H1 (cell line): ENCODE measurements at regions not wholly inside any gene's neighbourhood (a gene's known extent, or its start where the extent isn't known, plus 50 kb on each side); places are given as distances from the start of the nearest gene placed in this dataset.

Source experiments
- CTCF ChIA-PET: fragments of 300-600 bp; sonication (Branson Sonifier 250); formaldehyde crosslinking; loops from one replicate; lab custom pipeline; 2021; ENCODE audit not compliant: partially characterized antibody; lab: Charles Lee
- POLR2A ChIA-PET: fragments of 300-600 bp; sonication (Branson Sonifier 250); formaldehyde crosslinking; loops from one replicate; lab custom pipeline; 2021; ENCODE audit warnings: inconsistent platforms; ENCODE audit not compliant: partially characterized antibody; lab: Charles Lee
- DNase-seq, 2 experiments: peaks; one replicate each; pipeline versions ENCODE4 v3.0.0 to v3.0.0-alpha.2; 2010 to 2022; ENCODE audit warnings: low spot score in 2 of 2, low read depth in 1 of 2, mixed read lengths in 1 of 2
- FAIRE-seq: peaks from 2 replicates; lab custom pipeline; 2011; peaks lifted over from hg19 to GRCh38; lab: Jason Lieb, UNC
- H2AFZ ChIP-seq: 2 replicates; pipeline ENCODE4 v1.8.1; 2012; ENCODE audit warnings: low read length, inconsistent platforms
- H2AK5ac ChIP-seq: 2 replicates; pipeline ENCODE4 v1.6.1; 2013; ENCODE audit warnings: low read depth, low read length
- H2BK120ac ChIP-seq: replicated peaks from 2 replicates; pipeline ENCODE3; 2013; ENCODE audit warnings: low read depth, low read length, inconsistent platforms
- H2BK12ac ChIP-seq: 2 replicates; pipeline ENCODE4 v1.6.1; 2013; ENCODE audit warnings: low read depth, low read length
- H2BK15ac ChIP-seq: 2 replicates; pipeline ENCODE4 v1.6.1; 2013; ENCODE audit warnings: low read length
- H2BK20ac ChIP-seq: 2 replicates; pipeline ENCODE4 v1.6.1; 2013; ENCODE audit warnings: low read length
- H2BK5ac ChIP-seq: 2 replicates; pipeline ENCODE4 v1.6.1; 2013; ENCODE audit warnings: low read depth, low read length
- H3K14ac ChIP-seq: 2 replicates; pipeline ENCODE4 v1.6.1; 2013; ENCODE audit warnings: inconsistent platforms; ENCODE audit not compliant: insufficient read length
- H3K18ac ChIP-seq: 2 replicates; pipeline ENCODE4 v1.6.1; 2013; ENCODE audit warnings: low read length; ENCODE audit errors: extremely low read depth
- H3K23ac ChIP-seq: 2 replicates; pipeline ENCODE4 v1.6.1; 2013; ENCODE audit warnings: inconsistent platforms; ENCODE audit not compliant: insufficient read length
- H3K23me2 ChIP-seq: 2 replicates; pipeline ENCODE4 v1.6.1; 2013; ENCODE audit warnings: low read depth, low read length
- H3K27ac ChIP-seq: 2 replicates; pipeline ENCODE4 v1.6.1; 2011; ENCODE audit warnings: low read depth, low read length, inconsistent platforms
- H3K27me3 ChIP-seq, 4 experiments: replicated peaks in 1 of 4; 1 replicate in 1 of 4; 2 replicates in 3 of 4; pipeline versions ENCODE4 v1.6.1 to v1.8.1; 2011 to 2013; ENCODE audit warnings: low read length in 3 of 4, mild to moderate bottlenecking in 3 of 4, inconsistent platforms in 2 of 4, mixed read lengths in 2 of 4, moderate library complexity in 1 of 4; ENCODE audit not compliant: control insufficient read depth in 3 of 4, insufficient read depth in 3 of 4; ENCODE audit errors: extremely low read depth in 1 of 4
- H3K36me3 ChIP-seq, 4 experiments: 2 replicates each; pipeline versions ENCODE4 v1.6.1 to v1.8.1; 2011 to 2013; ENCODE audit warnings: mild to moderate bottlenecking in 4 of 4, low read length in 3 of 4, moderate library complexity in 2 of 4, control low read depth in 1 of 4, inconsistent platforms in 1 of 4; ENCODE audit not compliant: insufficient read depth in 4 of 4, control insufficient read depth in 2 of 4
- H3K4ac ChIP-seq: replicated peaks from 2 replicates; pipeline ENCODE3; 2013; ENCODE audit warnings: low read length, low read depth, mixed read lengths, inconsistent platforms; ENCODE audit not compliant: insufficient read length
- H3K4me1 ChIP-seq, 4 experiments: replicated peaks in 1 of 4; 1 replicate in 1 of 4; 2 replicates in 3 of 4; pipeline versions ENCODE4 v1.6.1 to v1.8.1; 2011 to 2013; ENCODE audit warnings: low read length in 3 of 4, inconsistent platforms in 2 of 4, mixed read lengths in 1 of 4; ENCODE audit not compliant: insufficient read depth in 4 of 4, control insufficient read depth in 3 of 4
- H3K4me2 ChIP-seq, 2 experiments: 2 replicates each; pipeline versions ENCODE4 v1.6.1 to v1.8.1; 2011 to 2013; ENCODE audit warnings: low read depth in 2 of 2, low read length in 2 of 2, control low read depth in 1 of 2, inconsistent platforms in 1 of 2, mild to moderate bottlenecking in 1 of 2; ENCODE audit not compliant: insufficient read depth in 1 of 2
- H3K4me3 ChIP-seq, 4 experiments: fragments of 200-600, 300-600 bp in 1 of 4; sonication (generic), shearing (Covaris generic), sonication (Bioruptor Twin) in 1 of 4; 2 replicates each; pipeline versions ENCODE4 v1.5.1 to v1.8.1; 2011 to 2016; ENCODE audit warnings: low read length in 4 of 4, low read depth in 3 of 4, control low read depth in 2 of 4, inconsistent platforms in 2 of 4, mild to moderate bottlenecking in 2 of 4, mixed read lengths in 1 of 4, moderate library complexity in 1 of 4; ENCODE audit not compliant: insufficient read depth in 2 of 4; ENCODE audit errors: extremely low read depth in 1 of 4
- H3K56ac ChIP-seq: replicated peaks from 2 replicates; pipeline ENCODE3; 2013; ENCODE audit warnings: low read depth, mild to moderate bottlenecking, mixed read lengths, low read length, inconsistent platforms; ENCODE audit not compliant: insufficient read length
- H3K79me1 ChIP-seq: 2 replicates; pipeline ENCODE4 v1.6.1; 2013; ENCODE audit warnings: low read depth, low read length, control low read depth
- H3K79me2 ChIP-seq, 2 experiments: 2 replicates each; pipeline versions ENCODE4 v1.6.1 to v1.8.1; 2012 to 2013; ENCODE audit warnings: low read length in 2 of 2, mild to moderate bottlenecking in 2 of 2, inconsistent platforms in 1 of 2; ENCODE audit not compliant: insufficient read depth in 2 of 2, control insufficient read depth in 1 of 2
- H3K9ac ChIP-seq, 4 experiments: replicated peaks in 1 of 4; 1 replicate in 1 of 4; 2 replicates in 3 of 4; pipeline versions ENCODE4 v1.6.1 to v1.8.1; 2011 to 2013; ENCODE audit warnings: low read depth in 3 of 4, low read length in 3 of 4, control low read depth in 2 of 4, mild to moderate bottlenecking in 2 of 4, moderate library complexity in 2 of 4, inconsistent platforms in 1 of 4; ENCODE audit errors: extremely low read depth in 1 of 4
- H3K9me3 ChIP-seq, 2 experiments: 2 replicates each; pipeline versions ENCODE4 v1.6.1 to v1.8.1; 2012 to 2013; ENCODE audit warnings: mild to moderate bottlenecking in 2 of 2, moderate library complexity in 2 of 2, control low read depth in 1 of 2, inconsistent platforms in 1 of 2, low read depth in 1 of 2, low read length in 1 of 2, mixed read lengths in 1 of 2; ENCODE audit not compliant: insufficient read depth in 2 of 2
- H4K20me1 ChIP-seq, 2 experiments: replicated peaks in 1 of 2; 2 replicates each; pipeline versions ENCODE3 to v1.8.1; 2011 to 2013; ENCODE audit warnings: inconsistent platforms in 2 of 2, low read length in 2 of 2, mild to moderate bottlenecking in 1 of 2; ENCODE audit not compliant: insufficient read depth in 2 of 2, control insufficient read depth in 1 of 2
- H4K5ac ChIP-seq: 2 replicates; pipeline ENCODE4 v1.6.1; 2013; ENCODE audit warnings: low read length, low read depth, mixed read lengths, inconsistent platforms; ENCODE audit not compliant: insufficient read length
- H4K8ac ChIP-seq: 2 replicates; pipeline ENCODE4 v1.8.0; 2013; ENCODE audit warnings: mild to moderate bottlenecking, moderate library complexity, low read length, inconsistent platforms; ENCODE audit not compliant: insufficient read depth; ENCODE audit errors: extremely low read depth
- H4K91ac ChIP-seq: replicated peaks from 2 replicates; pipeline ENCODE3; 2013; ENCODE audit warnings: low read length, mixed read lengths, inconsistent platforms; ENCODE audit not compliant: insufficient read length
- HDAC2 ChIP-seq, 2 experiments: fragments of 300-600 bp in 1 of 2; sonication (generic) in 1 of 2; IDR thresholded peaks; 2 replicates each; pipeline ENCODE4 v1.6.1; 2011 to 2012; ENCODE audit warnings: low read depth in 2 of 2, low read length in 2 of 2, mild to moderate bottlenecking in 2 of 2, moderate library complexity in 2 of 2, borderline replicate concordance in 1 of 2, inconsistent platforms in 1 of 2
- JUN ChIP-seq: IDR thresholded peaks from 2 replicates; pipeline ENCODE4 v1.6.1; 2011; ENCODE audit warnings: low read depth, mild to moderate bottlenecking, improper control_type of control experiment, low read length
- KDM5A ChIP-seq: fragments of 200-600 bp; IDR thresholded peaks from 2 replicates; pipeline ENCODE4 v1.7.1; 2012; ENCODE audit warnings: mild to moderate bottlenecking, low read length, inconsistent platforms, mixed read lengths
- TCF12 ChIP-seq: IDR thresholded peaks from 2 replicates; pipeline ENCODE4 v1.6.1; 2011; ENCODE audit warnings: low read depth, mild to moderate bottlenecking, low read length
- WGBS, 2 experiments: shearing (Covaris generic) in 1 of 2; methylation state at CpG; one replicate each; pipeline versions ENCODE4 v1.1.6 to v1.1.7; 2013 to 2015; ENCODE audit warnings: low lambda C conversion rate in 2 of 2, mixed read lengths in 2 of 2, inconsistent platforms in 1 of 2, low coverage in 1 of 2, missing lambda C conversion rate in 1 of 2; ENCODE audit not compliant: insufficient replicate concordance in 2 of 2, insufficient coverage in 1 of 2, insufficient read length in 1 of 2; ENCODE audit errors: extremely low coverage in 1 of 2, missing lambda C conversion rate in 1 of 2; 5-methylcytosine and 5-hydroxymethylcytosine counted together

- no peak overlapping the region for H3K23ac ChIP-seq
- no peaks in the 10 kb centered on the region for H3K27me3 ChIP-seq
- H3K4me2 ChIP-seq, result no peak overlapping the region
- DNase-seq (no peak), FAIRE-seq (no peak)
- no peak overlapping the region for H2BK15ac ChIP-seq
- CTCF ChIA-PET, result interaction anchor here (1.2 kb wide), 1 partner anchor 40 kb away, joined by 3 read pairs; no protein-coding TSS in a partner anchor
- H3K79me1 ChIP-seq, result no peaks in the 10 kb centered on the region
- POLR2A ChIA-PET, result no interaction called here
- no peak overlapping the region for H3K4me3 ChIP-seq
- H3K14ac ChIP-seq, result no peak overlapping the region
- H3K4ac ChIP-seq, result no peak overlapping the region
- no peak overlapping the region for H4K5ac ChIP-seq
- no peak overlapping the region for H3K9ac ChIP-seq
- H4K20me1 ChIP-seq, result no peaks in the 10 kb centered on the region
- no peaks in the 10 kb centered on the region for H3K79me2 ChIP-seq
- H2AFZ ChIP-seq, result no peak overlapping the region
- H3K56ac ChIP-seq, result no peak overlapping the region
- no peaks in the 10 kb centered on the region for H3K23me2 ChIP-seq
- no peaks in the 10 kb centered on the region for H3K4me1 ChIP-seq
- no peak overlapping the region for H2BK20ac ChIP-seq
- H2AK5ac ChIP-seq, result no peak overlapping the region
- no peaks in the 10 kb centered on the region for H3K36me3 ChIP-seq
- no peak overlapping the region for H4K8ac ChIP-seq
- no peak overlapping the region for H3K27ac ChIP-seq
- H3K9me3 ChIP-seq, result no peaks in the 10 kb centered on the region
- TF ChIP-seq HDAC2 (IDR thresholded peaks at IDR 0.05; ENCODE audit: borderline replicate concordance in 1 of 2, low read depth in 2 of 2, low read length in 2 of 2) (no peak), KDM5A (no peak), JUN (no peak), TCF12 (no peak)
- H4K91ac ChIP-seq, result no peak overlapping the region
- H2BK120ac ChIP-seq, result no peak overlapping the region
- WGBS, 2 experiments, result 91% methylated on average over 1 of the region's 1 CpG; no CpG with 5 or more reads in 1 of the 2 experiments
- H2BK5ac ChIP-seq, result no peak overlapping the region
- no peak overlapping the region for H3K18ac ChIP-seq
- H2BK12ac ChIP-seq, result no peak overlapping the region
These were observed 91.9 kb upstream of the MED13 start for GRCh38 chr17:62156949-62157348.
